Stromal cell of bone marrow (primary cell): ENCODE measurements at regions not wholly inside any gene's neighbourhood (a gene's known extent, or its start where the extent isn't known, plus 50 kb on each side); places are given as distances from the start of the nearest gene placed in this dataset.
A peak's percentile ranks its signal among the peaks of the same experiment; 100 is the strongest.

ENCODE experiments used
- DNase-seq: peaks from one replicate; pipeline ENCODE4 v3.0.0-alpha.2; 2012; ENCODE audit warnings: low read depth

DNA sequence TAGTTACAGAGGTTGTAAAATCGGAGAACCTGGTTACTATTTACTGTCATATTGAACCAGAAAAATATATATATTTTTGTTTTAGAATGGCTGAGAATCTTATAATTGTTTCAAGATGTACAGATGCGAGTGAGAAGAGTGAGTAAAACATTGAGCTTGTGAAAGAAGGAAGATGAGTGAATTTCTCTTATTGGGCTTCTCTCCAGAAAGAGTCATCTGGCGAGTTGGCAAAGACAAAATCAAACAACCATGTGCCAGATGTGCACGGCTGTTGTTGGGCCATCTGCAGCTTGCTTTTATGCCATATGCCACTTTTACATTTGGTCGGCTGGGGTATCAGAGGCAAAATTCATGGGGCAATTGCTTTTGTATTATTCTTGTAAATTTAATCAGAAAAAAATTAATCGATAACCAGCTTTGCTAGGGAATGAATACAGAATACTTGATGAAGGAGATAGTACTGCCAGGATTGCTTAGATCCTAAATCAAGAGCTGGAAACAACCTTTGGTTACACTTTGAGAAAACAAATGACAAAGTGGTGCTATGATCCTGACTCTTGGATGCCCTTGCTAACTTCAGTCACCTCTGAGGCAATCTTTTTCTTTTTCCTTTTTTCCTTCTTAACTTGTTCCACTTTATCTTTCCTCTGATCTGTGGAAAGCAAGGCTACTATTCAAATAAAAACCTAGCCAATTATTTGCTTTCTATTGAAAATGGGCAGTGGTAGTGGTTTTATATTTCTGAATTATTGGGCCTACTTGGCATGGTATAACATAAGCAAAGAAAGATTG lies 97.1 kb upstream of the GRIK2 start:
- DNase-seq = peak; percentile 28

DNA sequence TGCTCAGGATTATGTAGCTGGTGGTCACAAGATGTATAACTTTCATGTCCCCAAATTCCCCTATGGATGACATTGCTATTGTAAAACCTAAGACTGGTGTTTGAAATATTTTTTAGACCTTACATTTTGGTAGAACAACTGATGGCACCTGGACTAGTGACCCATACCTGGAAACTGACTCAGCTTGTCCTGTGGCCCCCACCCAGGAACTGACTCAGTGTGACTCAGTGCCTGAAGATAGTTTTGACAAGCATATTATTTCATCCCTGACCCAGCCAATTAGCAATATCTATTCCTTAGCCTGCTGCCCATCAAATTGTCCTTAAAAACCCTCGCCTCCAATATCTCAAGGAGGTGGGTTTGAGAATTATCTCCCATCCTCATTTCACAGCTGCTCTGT lies 90.9 kb upstream of the GRIK2 start:
- DNase-seq = no peak

DNA sequence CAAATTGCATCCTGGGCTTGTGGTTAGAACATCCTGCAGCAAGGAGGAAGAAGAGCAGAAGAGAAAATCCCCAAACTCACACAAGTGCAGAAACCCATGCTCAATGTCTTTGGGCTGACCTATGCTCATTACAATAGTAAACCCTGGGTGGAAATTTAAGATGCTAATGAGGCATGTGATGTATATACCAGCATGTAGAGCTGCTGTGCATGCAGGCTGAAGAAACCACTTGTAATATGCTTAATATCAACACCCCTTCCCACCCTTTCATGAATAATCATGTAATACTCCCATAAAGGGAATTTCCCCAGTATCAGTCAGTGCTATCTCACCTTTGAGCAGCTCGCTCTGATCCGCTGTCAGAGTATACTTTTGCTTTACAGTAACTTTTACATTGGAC lies 90.0 kb upstream of the GRIK2 start:
- no peak for DNase-seq

DNA sequence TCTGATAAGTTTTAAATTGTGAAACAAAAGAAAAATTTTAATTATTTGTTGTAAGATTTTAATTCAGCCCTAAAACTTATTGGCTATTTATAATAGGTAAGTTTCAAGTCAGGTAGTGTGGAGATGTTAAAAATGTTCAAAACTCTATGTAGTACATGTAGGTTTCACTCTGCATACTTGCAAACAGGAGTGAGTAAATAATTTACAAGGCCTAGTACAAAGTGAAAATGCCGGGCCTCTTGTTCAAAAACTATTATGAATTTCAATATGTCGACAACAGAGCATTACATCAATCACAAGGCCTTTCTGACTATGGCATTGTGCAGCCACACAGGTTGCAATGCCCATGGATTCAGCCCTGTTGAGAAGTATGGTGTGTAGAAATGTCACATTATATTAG lies 80.9 kb upstream of the GRIK2 start:
- no peak for DNase-seq

DNA sequence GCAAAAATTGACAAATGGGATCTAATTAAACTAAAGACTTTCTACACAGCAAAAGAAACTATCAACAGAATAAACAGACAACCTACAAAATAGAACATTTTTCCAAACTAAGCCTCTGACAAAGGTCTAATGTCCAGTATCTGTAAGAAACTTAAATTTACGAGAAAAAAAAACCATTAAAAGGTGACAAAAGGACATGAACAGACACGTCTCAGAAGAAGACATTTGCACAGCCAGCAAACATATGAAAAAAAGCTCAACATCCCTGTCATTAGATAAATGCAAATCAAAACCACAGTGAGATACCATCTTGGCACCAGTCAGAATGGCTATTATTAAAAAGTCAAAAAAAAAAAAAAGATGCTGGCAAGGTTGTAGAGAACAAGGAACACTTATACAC lies 70.6 kb upstream of the GRIK2 start:
- DNase-seq = no peak

DNA sequence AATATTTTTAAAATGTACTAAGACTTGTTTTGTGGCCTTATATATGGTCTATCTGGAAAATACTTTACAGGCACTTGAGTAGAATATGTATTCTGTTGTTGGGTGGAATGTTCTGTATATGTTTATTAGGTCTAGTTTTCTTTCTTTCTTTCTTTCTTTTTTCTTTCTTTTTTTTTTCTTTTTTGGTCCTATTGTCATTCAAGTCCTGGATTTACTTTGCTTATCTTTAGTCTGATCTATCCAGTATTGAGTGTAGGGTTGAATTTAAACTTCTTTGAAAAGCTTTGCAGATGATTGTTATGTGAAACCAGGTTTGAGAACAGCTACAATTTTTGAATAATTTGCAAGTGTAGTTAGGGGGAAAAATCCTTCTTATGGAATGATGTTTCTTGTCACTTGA lies 67.1 kb upstream of the GRIK2 start:
- no peak for DNase-seq

DNA sequence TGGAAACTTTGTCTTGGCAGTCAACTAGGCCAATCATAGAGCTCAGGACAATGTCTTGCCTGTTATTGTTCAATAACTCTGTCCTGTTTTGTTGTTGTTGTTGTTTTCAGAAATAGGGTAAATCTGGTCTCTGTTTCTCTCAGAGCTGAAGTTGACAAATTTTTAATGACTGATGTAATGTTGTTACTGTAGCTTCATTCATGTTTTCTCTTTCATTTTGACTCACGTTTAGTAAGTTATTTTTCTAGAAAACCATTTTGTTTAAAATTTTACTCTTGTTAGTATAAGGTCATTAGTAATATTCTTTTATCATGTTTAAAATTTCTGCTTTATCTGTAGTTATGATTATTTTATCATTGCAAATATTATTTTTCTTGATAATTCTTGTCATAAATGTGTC lies 51.6 kb upstream of the GRIK2 start:
- no peak for DNase-seq
